Parathyroid adenoma (tissue), 2 donors: ENCODE measurements at regions not wholly inside any gene's neighbourhood (a gene's known extent, or its start where the extent isn't known, plus 50 kb on each side); places are given as distances from the start of the nearest gene placed in this dataset.

Source experiments
- H2AFZ ChIP-seq: fragments of 300-600 bp; sonication (generic); one replicate; pipeline ENCODE4 v1.7.0; 2017; ENCODE audit warnings: antibody characterized with exemption, mild to moderate bottlenecking
- H3K27ac ChIP-seq: fragments of 300-600 bp; sonication (generic); one replicate; pipeline ENCODE4 v1.7.0; 2017
- H3K27me3 ChIP-seq: fragments of 300-600 bp; sonication (generic); one replicate; pipeline ENCODE4 v1.7.0; 2017; ENCODE audit warnings: low read length; ENCODE audit not compliant: control insufficient read depth, insufficient read depth
- H3K36me3 ChIP-seq: fragments of 300-600 bp; sonication (generic); one replicate; pipeline ENCODE4 v1.7.0; 2017; ENCODE audit warnings: low read length; ENCODE audit not compliant: control insufficient read depth, insufficient read depth
- H3K4me1 ChIP-seq: fragments of 300-600 bp; sonication (generic); one replicate; pipeline ENCODE4 v1.7.0; 2017; ENCODE audit warnings: control low read depth
- H3K4me2 ChIP-seq: fragments of 300-600 bp; sonication (generic); one replicate; pipeline ENCODE4 v1.7.0; 2017; ENCODE audit warnings: low read length
- H3K4me3 ChIP-seq: fragments of 300-600 bp; sonication (generic); one replicate; pipeline ENCODE4 v1.7.0; 2017; ENCODE audit warnings: low read depth, low read length
- H3K79me2 ChIP-seq: fragments of 300-600 bp; sonication (generic); one replicate; pipeline ENCODE4 v1.7.0; 2017; ENCODE audit warnings: control low read depth
- H3K9ac ChIP-seq: fragments of 300-600 bp; sonication (generic); one replicate; pipeline ENCODE4 v1.7.0; 2017; ENCODE audit warnings: mild to moderate bottlenecking
- H3K9me3 ChIP-seq: fragments of 300-600 bp; sonication (generic); one replicate; pipeline ENCODE4 v1.7.0; 2017; ENCODE audit warnings: low read length; ENCODE audit not compliant: control insufficient read depth
- CTCF ChIP-seq: fragments of 300-600 bp; sonication (generic); IDR thresholded peaks from one replicate; pipeline ENCODE4 v1.7.0; 2017; ENCODE audit warnings: antibody characterized with exemption, mild to moderate bottlenecking
- donor health status: primary hyperparathyroidism.

DNA sequence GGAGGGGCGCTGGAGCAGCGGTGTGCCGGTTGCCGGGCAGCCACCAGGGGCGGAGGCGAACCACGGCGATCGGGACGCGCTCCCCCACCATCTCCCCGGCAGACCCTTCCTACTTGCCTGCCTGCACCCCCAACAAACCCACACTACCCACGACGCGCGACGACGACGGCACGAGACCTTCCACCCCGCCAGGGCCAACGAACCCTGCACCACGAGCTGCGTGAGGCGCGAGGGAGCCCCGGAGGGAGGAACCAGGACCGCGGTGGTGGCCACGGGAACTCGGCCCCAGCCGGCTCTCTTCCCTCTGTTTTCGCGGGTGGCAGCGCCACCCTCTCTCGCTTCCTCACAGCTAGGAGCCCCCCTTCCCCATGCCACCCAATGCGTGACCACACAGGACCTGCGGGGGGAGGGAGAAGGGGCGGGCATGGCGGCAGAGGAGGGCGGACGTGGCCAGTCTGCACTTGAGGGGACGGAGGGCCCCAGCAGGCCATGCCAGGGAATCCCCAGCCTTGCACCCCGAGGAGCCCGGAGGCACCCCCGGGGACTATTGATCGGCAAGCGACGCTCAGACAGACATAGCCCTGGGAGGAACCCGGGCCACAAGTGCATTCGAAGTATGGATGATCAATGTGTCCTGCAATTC, 1516.4 kb upstream of the DEFB115 start:
- no peak for TF ChIP-seq CTCF
- Histone ChIP-seq H3K4me3 (no peak overlapping the region), H3K27me3 (no peaks in the 10 kb centered on the region), H3K79me2 (no peaks in the 10 kb centered on the region), H3K27ac (no peak overlapping the region), H3K4me2 (no peak overlapping the region), H3K9ac (no peak overlapping the region), H3K4me1 (no peaks in the 10 kb centered on the region), H3K36me3 (no peaks in the 10 kb centered on the region), H3K9me3 (no peaks in the 10 kb centered on the region), H2AFZ (no peak overlapping the region)

DNA sequence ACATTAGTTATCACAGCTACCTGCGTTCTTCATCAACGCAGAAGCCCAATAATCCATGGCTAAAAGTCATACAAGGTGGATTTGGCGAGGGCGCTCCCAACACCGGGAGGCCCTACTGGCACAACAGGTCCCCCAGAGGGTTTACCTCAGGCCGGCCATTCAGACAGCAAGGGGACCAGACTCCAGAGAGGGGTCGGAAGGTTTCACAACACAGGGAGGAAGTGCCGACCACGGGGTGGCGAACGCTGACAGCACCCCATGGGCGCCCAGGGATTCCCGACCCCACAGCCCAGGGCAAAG, 1515.9 kb upstream of the DEFB115 start:
- Histone ChIP-seq H3K4me2 (no peak overlapping the region), H3K36me3 (no peaks in the 10 kb centered on the region), H3K79me2 (no peaks in the 10 kb centered on the region), H3K4me3 (no peak overlapping the region), H3K27me3 (no peaks in the 10 kb centered on the region), H2AFZ (no peak overlapping the region), H3K9ac (no peak overlapping the region), H3K27ac (no peak overlapping the region), H3K4me1 (no peaks in the 10 kb centered on the region), H3K9me3 (no peaks in the 10 kb centered on the region)
- no peak for TF ChIP-seq CTCF

- Histone ChIP-seq H3K9me3 (no peaks in the 10 kb centered on the region), H3K9ac (no peak overlapping the region), H3K36me3 (no peaks in the 10 kb centered on the region), H3K27me3 (no peaks in the 10 kb centered on the region), H3K4me3 (no peak overlapping the region), H3K4me2 (no peak overlapping the region), H3K4me1 (no peaks in the 10 kb centered on the region), H3K79me2 (no peaks in the 10 kb centered on the region), H3K27ac (no peak overlapping the region), H2AFZ (no peak overlapping the region)
- no peak for TF ChIP-seq CTCF
Observed at GRCh38 chr20:29741894-29742698, 1515.4 kb upstream of the DEFB115 start.

- no peak for TF ChIP-seq CTCF
- Histone ChIP-seq H3K4me3 (no peak overlapping the region), H3K4me1 (no peaks in the 10 kb centered on the region), H3K9me3 (no peaks in the 10 kb centered on the region), H3K79me2 (no peaks in the 10 kb centered on the region), H3K4me2 (no peak overlapping the region), H2AFZ (no peak overlapping the region), H3K27ac (no peak overlapping the region), H3K36me3 (no peaks in the 10 kb centered on the region), H3K27me3 (no peaks in the 10 kb centered on the region), H3K9ac (no peak overlapping the region)
Observed at GRCh38 chr20:29742699-29743100, 1514.8 kb upstream of the DEFB115 start.
